Amygdala (tissue), 56 donors: ENCODE measurements at regions not wholly inside any gene's neighbourhood (a gene's known extent, or its start where the extent isn't known, plus 50 kb on each side); places are given as distances from the start of the nearest gene placed in this dataset.

Experiments used
- DNase-seq, 56 donors: peaks; one replicate each; lab custom pipeline; 2025; lab: John Stamatoyannopoulos, UW

DNA sequence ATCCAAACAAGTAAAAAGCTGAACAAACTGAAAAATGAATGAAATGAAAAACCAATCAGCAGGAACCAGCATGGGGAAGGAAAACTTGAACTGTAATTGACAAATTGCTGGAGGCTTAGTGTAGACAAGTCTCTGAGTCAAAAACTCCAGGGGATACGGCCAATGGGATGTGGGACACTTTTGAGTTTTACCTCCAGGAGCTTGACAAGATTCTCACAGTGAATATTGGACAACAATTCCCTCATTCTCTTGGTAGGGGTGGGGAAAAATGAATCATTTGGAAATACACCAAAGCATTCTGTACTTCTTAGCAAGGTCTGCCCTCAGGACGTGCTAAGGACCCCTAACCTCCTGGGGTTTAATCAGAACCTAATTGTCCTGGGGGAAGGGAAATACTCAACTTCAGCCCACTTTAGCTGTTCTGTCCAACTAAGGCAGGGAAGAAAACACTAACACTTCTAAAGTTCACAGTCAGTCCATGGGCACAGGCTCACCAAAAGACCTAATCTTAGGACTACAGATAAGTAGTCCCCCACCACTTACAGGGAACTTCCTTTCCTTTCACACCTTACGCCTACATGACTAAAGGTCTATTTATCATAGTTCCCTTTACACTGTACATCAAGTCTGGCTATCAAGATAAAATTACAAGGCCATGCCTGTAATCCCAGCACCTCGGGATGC, 60.7 kb upstream of the CDC42BPA start:
- DNase-seq = no peak

DNA sequence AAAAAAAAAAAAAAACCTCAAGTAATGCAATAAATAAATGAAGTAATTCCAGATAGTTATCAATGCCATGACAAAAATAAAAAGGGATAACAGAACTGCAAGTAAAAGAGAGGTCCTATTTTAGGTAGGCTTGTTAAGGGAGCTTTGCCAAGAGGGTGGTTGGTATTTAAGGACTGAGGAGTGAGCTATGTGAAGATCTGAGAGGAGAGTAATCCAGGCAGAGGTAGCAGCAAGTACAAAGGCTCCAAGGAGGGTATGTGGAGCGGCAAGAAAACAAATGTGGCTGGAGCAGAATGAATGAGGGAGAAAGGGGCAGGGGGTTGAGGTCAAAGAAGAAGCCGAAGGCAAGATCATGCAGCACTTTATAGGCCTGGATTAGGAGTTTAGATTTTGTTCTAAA, 59.9 kb upstream of the CDC42BPA start:
- no peak for DNase-seq

DNA sequence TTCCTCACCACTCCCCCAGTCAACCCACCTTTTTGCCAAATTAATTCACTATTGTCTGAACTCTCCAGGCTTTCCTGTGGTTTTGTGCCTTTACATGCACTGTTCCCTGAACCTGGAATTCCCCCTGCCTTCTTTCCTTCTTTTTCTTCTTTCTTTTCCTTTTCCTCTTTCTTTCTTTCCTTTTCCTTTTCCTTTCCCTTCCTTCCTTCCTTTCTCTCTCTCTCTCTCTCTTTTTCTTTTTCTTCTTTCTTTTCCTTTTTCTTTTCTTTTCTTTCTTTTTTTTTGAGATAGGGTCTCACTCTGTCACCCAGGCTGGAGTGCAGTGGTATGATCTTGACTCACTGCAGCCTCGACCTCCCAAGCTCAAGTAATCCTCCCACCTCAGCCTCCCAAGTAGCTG, 56.6 kb upstream of the CDC42BPA start:
- no peak for DNase-seq

DNA sequence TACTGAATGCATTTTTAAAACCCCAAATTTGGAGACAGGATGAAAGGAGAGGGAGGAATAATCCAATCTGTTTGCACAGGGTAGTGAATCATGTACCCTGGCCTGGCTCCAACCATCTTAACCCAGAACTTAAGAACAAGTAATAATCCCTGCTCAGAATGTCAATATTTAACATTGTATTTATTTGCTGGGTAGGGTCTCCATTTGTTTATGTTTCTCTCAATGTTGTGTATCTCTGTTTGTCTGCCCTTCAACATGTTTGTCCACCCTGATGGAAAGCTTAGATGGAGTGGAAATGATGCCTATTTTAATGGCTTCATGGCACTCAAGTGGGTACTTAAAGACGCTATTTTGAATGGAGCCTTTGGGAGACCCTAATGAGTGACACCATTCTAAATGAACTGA, 54.4 kb upstream of the CDC42BPA start:
- no peak for DNase-seq

DNA sequence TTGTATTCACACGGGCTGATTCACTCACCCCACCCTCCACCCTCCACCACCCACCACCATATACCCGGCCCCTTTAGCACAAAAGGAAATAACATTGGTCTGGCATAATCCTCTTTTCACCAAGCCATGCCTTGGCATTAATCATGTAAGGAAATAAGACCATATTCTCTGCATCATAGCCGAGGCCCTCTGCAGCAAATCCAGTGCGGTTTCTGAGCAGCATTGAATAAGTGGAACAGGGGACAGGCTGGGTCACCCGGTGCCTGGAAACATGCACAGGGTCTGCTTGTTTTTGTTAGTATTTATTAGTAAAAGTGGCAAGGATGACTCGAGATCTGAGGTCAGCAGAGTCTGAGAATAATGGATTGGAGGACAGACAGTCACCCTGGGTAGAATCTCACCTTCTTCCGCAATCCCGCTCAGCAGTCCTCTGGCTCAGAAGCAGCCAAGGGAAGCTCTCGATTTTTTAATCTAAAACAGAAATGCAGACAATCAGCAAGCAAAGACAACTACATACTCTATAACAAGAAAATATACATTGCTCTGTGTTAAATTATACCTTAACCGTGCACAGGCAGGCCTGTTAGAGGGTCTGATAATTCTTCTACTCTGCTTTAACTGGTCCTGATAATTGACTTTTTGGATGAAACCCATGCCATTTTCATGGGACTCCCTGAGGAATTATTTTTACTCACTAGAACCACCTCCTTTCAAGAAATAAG, 52.4 kb upstream of the CDC42BPA start:
- DNase-seq = no peak

DNA sequence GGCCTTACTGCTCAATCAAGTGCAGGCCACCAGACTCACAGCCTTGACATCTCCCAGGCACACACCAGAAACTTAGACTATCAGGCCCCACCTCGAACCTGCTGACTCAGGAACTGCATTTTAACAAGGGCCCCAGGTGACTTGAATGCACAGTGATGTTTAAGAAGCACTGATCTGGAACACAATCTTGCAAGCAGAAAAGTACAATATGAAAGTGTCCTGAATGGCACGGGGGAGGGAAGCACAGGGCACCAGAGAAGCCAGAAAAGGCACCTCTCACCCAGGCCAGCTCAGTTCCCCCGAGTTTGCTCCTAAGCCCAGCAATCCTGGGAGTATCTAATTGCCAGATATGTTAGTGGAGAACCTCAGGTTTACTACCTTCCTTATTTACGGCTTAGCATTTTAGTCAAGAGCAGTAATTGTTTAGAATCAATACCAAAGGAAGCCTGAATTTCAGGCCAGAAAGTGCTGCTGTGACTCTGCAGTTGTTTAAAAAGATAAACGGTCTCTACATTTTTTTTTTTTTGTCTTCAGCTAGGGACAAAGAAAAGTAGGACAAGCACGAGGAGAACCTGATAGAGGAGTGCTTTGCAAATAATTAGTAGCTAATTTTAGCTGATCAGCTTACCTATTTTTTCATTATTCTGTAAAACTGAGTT, 50.9 kb upstream of the CDC42BPA start:
- DNase-seq = no peak
